Mesenchymal stem cell (in vitro differentiated cells and primary cell): ENCODE measurements at regions not wholly inside any gene's neighbourhood (a gene's known extent, or its start where the extent isn't known, plus 50 kb on each side); places are given as distances from the start of the nearest gene placed in this dataset.

Experiments used
- DNase-seq: peaks from one replicate; pipeline ENCODE4 v3.0.0-alpha.2; 2013
- H2AFZ ChIP-seq: one replicate; pipeline ENCODE4 v1.6.1; 2013; ENCODE audit warnings: low read depth, mild to moderate bottlenecking, control low read depth, inconsistent platforms, low read length, moderate library complexity
- H2AK5ac ChIP-seq: 2 replicates; pipeline ENCODE4 v1.6.1; 2013; ENCODE audit warnings: low read length, moderate library complexity, mild to moderate bottlenecking, inconsistent platforms; ENCODE audit not compliant: severe bottlenecking
- H2BK120ac ChIP-seq: one replicate; pipeline ENCODE4 v1.6.1; 2013; ENCODE audit warnings: low read depth, mild to moderate bottlenecking, inconsistent platforms, low read length, moderate library complexity
- H2BK12ac ChIP-seq, 2 experiments: one replicate each; pipeline ENCODE4 v1.6.1; 2013; ENCODE audit warnings: inconsistent platforms in 2 of 2, low read length in 2 of 2, mild to moderate bottlenecking in 2 of 2, moderate library complexity in 2 of 2, control low read depth in 1 of 2
- H2BK15ac ChIP-seq: one replicate; pipeline ENCODE4 v1.6.1; 2013; ENCODE audit warnings: mild to moderate bottlenecking, low read depth, inconsistent platforms; ENCODE audit not compliant: poor library complexity, severe bottlenecking
- H2BK5ac ChIP-seq: 2 replicates; pipeline ENCODE4 v1.6.1; 2013; ENCODE audit warnings: low read depth, mild to moderate bottlenecking, low read length, control low read depth, inconsistent platforms; ENCODE audit not compliant: poor library complexity, severe bottlenecking
- H3K14ac ChIP-seq, 2 experiments: one replicate each; pipeline ENCODE4 v1.6.1; 2013; ENCODE audit warnings: inconsistent platforms in 2 of 2, low read length in 2 of 2, control low read depth in 1 of 2, mild to moderate bottlenecking in 1 of 2, moderate library complexity in 1 of 2
- H3K18ac ChIP-seq, 2 experiments: one replicate each; pipeline ENCODE4 v1.6.1; 2013; ENCODE audit warnings: inconsistent platforms in 2 of 2, low read length in 2 of 2, control low read depth in 1 of 2, low read depth in 1 of 2, mild to moderate bottlenecking in 1 of 2
- H3K23ac ChIP-seq, 2 experiments: one replicate each; pipeline ENCODE4 v1.6.1; 2013; ENCODE audit warnings: inconsistent platforms in 2 of 2, low read length in 2 of 2, mild to moderate bottlenecking in 2 of 2, moderate library complexity in 2 of 2, control low read depth in 1 of 2
- H3K27ac ChIP-seq: 2 replicates; pipeline ENCODE4 v1.5.1; 2013; ENCODE audit warnings: mild to moderate bottlenecking, moderate library complexity, low read length, control low read depth, inconsistent platforms; ENCODE audit not compliant: poor library complexity, severe bottlenecking
- H3K27me3 ChIP-seq, 2 experiments: 2 replicates each; pipeline versions ENCODE4 v1.6.1 to v1.7.0; 2013; ENCODE audit warnings: low read length in 2 of 2, mild to moderate bottlenecking in 2 of 2, moderate library complexity in 2 of 2, control low read depth in 1 of 2, inconsistent platforms in 1 of 2; ENCODE audit not compliant: control insufficient read depth in 1 of 2, insufficient read depth in 1 of 2
- H3K36me3 ChIP-seq, 2 experiments: 2 replicates each; pipeline versions ENCODE4 v1.6.1 to v1.7.0; 2013; ENCODE audit warnings: low read length in 2 of 2, control low read depth in 1 of 2, inconsistent platforms in 1 of 2, low read depth in 1 of 2, mild to moderate bottlenecking in 1 of 2; ENCODE audit not compliant: insufficient read depth in 2 of 2, control insufficient read depth in 1 of 2
- H3K4ac ChIP-seq, 2 experiments: one replicate each; pipeline ENCODE4 v1.6.1; 2013; ENCODE audit warnings: inconsistent platforms in 2 of 2, low read length in 2 of 2, mild to moderate bottlenecking in 2 of 2, moderate library complexity in 2 of 2, control low read depth in 1 of 2, low read depth in 1 of 2
- H3K4me1 ChIP-seq: 2 replicates; pipeline ENCODE4 v1.6.1; 2013; ENCODE audit warnings: low read depth, low read length, control low read depth; ENCODE audit not compliant: control insufficient read depth, insufficient read depth
- H3K4me2 ChIP-seq: 2 replicates; pipeline ENCODE4 v1.6.1; 2013; ENCODE audit warnings: low read length, mild to moderate bottlenecking, inconsistent platforms; ENCODE audit not compliant: poor library complexity, severe bottlenecking
- H3K4me3 ChIP-seq, 2 experiments: 2 replicates each; pipeline versions ENCODE4 v1.5.1 to v1.7.0; 2013; ENCODE audit warnings: low read length in 2 of 2, mild to moderate bottlenecking in 2 of 2, control low read depth in 1 of 2, low read depth in 1 of 2; ENCODE audit not compliant: insufficient read depth in 1 of 2
- H3K79me1 ChIP-seq: replicated peaks from 2 replicates; pipeline ENCODE4 v1.6.1; 2013; ENCODE audit warnings: mild to moderate bottlenecking, control low read depth, low read length, inconsistent platforms; ENCODE audit not compliant: poor library complexity, severe bottlenecking
- H3K9ac ChIP-seq: 2 replicates; pipeline ENCODE4 v1.7.0; 2013; ENCODE audit warnings: mild to moderate bottlenecking, low read length, moderate library complexity
- H3K9me3 ChIP-seq: 2 replicates; pipeline ENCODE4 v1.7.0; 2013; ENCODE audit warnings: mild to moderate bottlenecking, low read length; ENCODE audit not compliant: control insufficient read depth
- H4K8ac ChIP-seq: one replicate; pipeline ENCODE4 v1.6.1; 2013; ENCODE audit warnings: inconsistent platforms, mild to moderate bottlenecking, low read length, moderate library complexity
- H4K91ac ChIP-seq: one replicate; pipeline ENCODE4 v1.6.1; 2013; ENCODE audit warnings: mild to moderate bottlenecking, low read length, inconsistent platforms
- WGBS: methylation state at CpG from one replicate; pipeline ENCODE4 v1.1.7; 2013; ENCODE audit warnings: mixed read lengths; 5-methylcytosine and 5-hydroxymethylcytosine counted together

GRCh38 chr13:81293594-81294164, 952.8 kb upstream of the SPRY2 start:
- no peak overlapping the region for H3K18ac ChIP-seq
- 84% methylated on average over 2 of the region's 2 CpGs for WGBS
- H3K9me3 ChIP-seq, result no peaks in the 10 kb centered on the region
- H3K79me1 ChIP-seq, result no peaks in the 10 kb centered on the region
- H3K27me3 ChIP-seq, result no peaks in the 10 kb centered on the region
- H3K36me3 ChIP-seq, result no peaks in the 10 kb centered on the region
- H3K4me2 ChIP-seq, result no peak overlapping the region
- no peak overlapping the region for H2AK5ac ChIP-seq
- H2AFZ ChIP-seq, result no peak overlapping the region
- no peak overlapping the region for H2BK120ac ChIP-seq
- no peak overlapping the region for H3K27ac ChIP-seq
- no peak overlapping the region for H3K9ac ChIP-seq
- no peak overlapping the region for H3K4me3 ChIP-seq
- H4K8ac ChIP-seq, result no peak overlapping the region
- H3K4ac ChIP-seq, result no peak overlapping the region
- no peak overlapping the region for H3K14ac ChIP-seq
- H3K23ac ChIP-seq, result no peak overlapping the region
- DNase-seq, result no peak
- H3K4me1 ChIP-seq, result no peaks in the 10 kb centered on the region
- no peak overlapping the region for H4K91ac ChIP-seq
- H2BK5ac ChIP-seq, result no peak overlapping the region
- H2BK12ac ChIP-seq, result no peak overlapping the region
- no peak overlapping the region for H2BK15ac ChIP-seq

DNA sequence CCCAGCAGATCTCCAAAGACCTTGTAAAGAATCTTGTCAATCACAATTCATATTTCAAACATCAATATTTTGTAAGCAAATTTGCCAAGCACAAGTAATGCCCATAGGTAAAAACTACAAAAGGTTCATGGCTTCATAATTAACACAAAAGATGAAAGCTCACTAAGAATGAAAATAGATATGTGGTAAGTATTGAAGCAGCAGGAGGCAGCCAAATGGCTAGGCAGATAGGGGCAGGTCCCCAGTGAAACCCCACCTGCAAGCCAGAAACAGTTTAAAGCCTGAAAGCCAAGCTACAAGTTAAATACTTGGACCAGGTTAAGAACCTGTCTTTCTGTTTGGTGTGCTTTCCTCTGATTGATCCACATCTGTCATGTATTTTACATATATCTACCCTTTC, 942.6 kb upstream of the SPRY2 start:
- no peak overlapping the region for H3K4me3 ChIP-seq
- no peak overlapping the region for H2AFZ ChIP-seq
- no peaks in the 10 kb centered on the region for H3K4me1 ChIP-seq
- no peaks in the 10 kb centered on the region for H3K36me3 ChIP-seq
- no peak overlapping the region for H3K14ac ChIP-seq
- no peak overlapping the region for H3K18ac ChIP-seq
- H3K23ac ChIP-seq, result no peak overlapping the region
- H4K8ac ChIP-seq, result no peak overlapping the region
- no peak overlapping the region for H2BK12ac ChIP-seq
- H3K4ac ChIP-seq, result no peak overlapping the region
- peaks cover 4% of the 10 kb centered on the region for H3K9me3 ChIP-seq
- H2AK5ac ChIP-seq, result no peak overlapping the region
- no peak overlapping the region for H2BK5ac ChIP-seq
- no peak overlapping the region for H4K91ac ChIP-seq
- H3K27ac ChIP-seq, result no peak overlapping the region
- DNase-seq, result no peak
- no peaks in the 10 kb centered on the region for H3K27me3 ChIP-seq
- no peaks in the 10 kb centered on the region for H3K79me1 ChIP-seq
- H2BK15ac ChIP-seq, result no peak overlapping the region
- no peak overlapping the region for H3K9ac ChIP-seq
- H2BK120ac ChIP-seq, result no peak overlapping the region
- H3K4me2 ChIP-seq, result no peak overlapping the region

DNA sequence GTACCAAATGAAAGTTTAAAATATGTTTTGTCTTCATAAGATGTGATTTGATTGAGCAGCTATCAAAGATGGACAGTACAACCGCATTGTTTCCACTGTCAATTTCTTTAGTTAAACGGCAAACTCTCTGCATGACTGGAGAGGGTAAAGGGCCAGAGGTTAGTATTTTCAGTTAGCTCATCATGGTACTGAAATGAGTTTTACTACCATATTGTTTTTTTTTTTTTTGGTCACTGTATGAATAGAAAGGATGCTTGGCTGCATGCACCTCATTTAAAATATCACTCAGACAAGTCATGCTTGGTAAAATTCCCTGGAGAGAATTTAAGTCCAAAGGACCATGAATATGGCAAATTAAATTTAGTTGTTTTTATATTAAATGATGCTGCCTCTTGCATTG, 942.1 kb upstream of the SPRY2 start:
- H2BK12ac ChIP-seq, result no peak overlapping the region
- H3K4ac ChIP-seq, result no peak overlapping the region
- DNase-seq, result no peak
- H3K18ac ChIP-seq, result no peak overlapping the region
- no peak overlapping the region for H3K4me2 ChIP-seq
- no peak overlapping the region for H3K9ac ChIP-seq
- H3K4me1 ChIP-seq, result no peaks in the 10 kb centered on the region
- no peak overlapping the region for H3K4me3 ChIP-seq
- H3K27me3 ChIP-seq, result no peaks in the 10 kb centered on the region
- no peaks in the 10 kb centered on the region for H3K36me3 ChIP-seq
- no peak overlapping the region for H2AFZ ChIP-seq
- no peak overlapping the region for H2BK5ac ChIP-seq
- H4K8ac ChIP-seq, result no peak overlapping the region
- H2AK5ac ChIP-seq, result no peak overlapping the region
- no peak overlapping the region for H2BK15ac ChIP-seq
- H3K9me3 ChIP-seq, result peaks cover 5% of the 10 kb centered on the region
- no peak overlapping the region for H3K14ac ChIP-seq
- no peak overlapping the region for H4K91ac ChIP-seq
- 93% methylated on average over 2 of the region's 2 CpGs for WGBS
- no peaks in the 10 kb centered on the region for H3K79me1 ChIP-seq
- H3K27ac ChIP-seq, result no peak overlapping the region
- H3K23ac ChIP-seq, result no peak overlapping the region
- H2BK120ac ChIP-seq, result no peak overlapping the region

DNA sequence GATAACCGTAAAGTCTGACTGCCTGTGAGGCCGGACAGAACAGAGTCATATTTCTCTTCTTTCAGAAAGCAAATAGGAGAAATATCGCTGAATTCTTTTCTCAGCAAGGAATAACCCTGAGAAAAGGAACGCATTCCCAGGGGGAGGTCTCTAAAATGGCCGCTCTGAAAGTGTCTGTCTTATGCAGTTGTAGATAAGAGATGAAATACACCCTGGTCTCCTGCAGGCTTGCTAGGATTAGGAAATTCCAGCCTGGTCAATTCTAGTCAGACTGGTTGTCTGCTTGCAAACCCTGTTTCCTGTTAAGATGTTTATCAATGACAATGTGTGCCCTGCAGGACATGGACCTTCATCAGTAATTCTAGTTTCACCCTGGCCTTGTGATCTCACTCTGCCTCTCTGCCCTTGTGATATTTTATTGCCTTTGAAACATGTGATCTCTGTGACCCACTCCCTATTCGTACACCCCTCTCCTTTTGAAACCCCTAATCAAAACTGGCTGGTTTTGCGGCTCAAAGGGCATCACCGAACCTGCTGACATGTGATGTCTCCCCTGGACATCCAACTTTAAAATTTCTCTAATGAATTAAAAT, 934.8 kb upstream of the SPRY2 start:
- H2BK15ac ChIP-seq, result no peak overlapping the region
- no peaks in the 10 kb centered on the region for H3K27me3 ChIP-seq
- no peak overlapping the region for H3K4me3 ChIP-seq
- no peaks in the 10 kb centered on the region for H3K36me3 ChIP-seq
- H4K8ac ChIP-seq, result no peak overlapping the region
- H4K91ac ChIP-seq, result no peak overlapping the region
- H3K79me1 ChIP-seq, result no peaks in the 10 kb centered on the region
- WGBS, result 79% methylated on average over 6 of the region's 8 CpGs
- H2BK120ac ChIP-seq, result no peak overlapping the region
- H3K9ac ChIP-seq, result no peak overlapping the region
- H3K9me3 ChIP-seq, result peaks cover 7% of the 10 kb centered on the region
- H3K4me1 ChIP-seq, result no peaks in the 10 kb centered on the region
- no peak overlapping the region for H2BK5ac ChIP-seq
- H2AK5ac ChIP-seq, result no peak overlapping the region
- DNase-seq, result no peak
- H3K27ac ChIP-seq, result no peak overlapping the region
- no peak overlapping the region for H3K14ac ChIP-seq
- H3K18ac ChIP-seq, result no peak overlapping the region
- H3K23ac ChIP-seq, result no peak overlapping the region
- H3K4ac ChIP-seq, result no peak overlapping the region
- no peak overlapping the region for H3K4me2 ChIP-seq
- no peak overlapping the region for H2AFZ ChIP-seq
- H2BK12ac ChIP-seq, result no peak overlapping the region
